ENCODE measurements at regions not wholly inside any gene's neighbourhood (a gene's known extent, or its start where the extent isn't known, plus 50 kb on each side); places are given as distances from the start of the nearest gene placed in this dataset.
A peak's percentile ranks its signal among the peaks of the same experiment; 100 is the strongest.

DNA sequence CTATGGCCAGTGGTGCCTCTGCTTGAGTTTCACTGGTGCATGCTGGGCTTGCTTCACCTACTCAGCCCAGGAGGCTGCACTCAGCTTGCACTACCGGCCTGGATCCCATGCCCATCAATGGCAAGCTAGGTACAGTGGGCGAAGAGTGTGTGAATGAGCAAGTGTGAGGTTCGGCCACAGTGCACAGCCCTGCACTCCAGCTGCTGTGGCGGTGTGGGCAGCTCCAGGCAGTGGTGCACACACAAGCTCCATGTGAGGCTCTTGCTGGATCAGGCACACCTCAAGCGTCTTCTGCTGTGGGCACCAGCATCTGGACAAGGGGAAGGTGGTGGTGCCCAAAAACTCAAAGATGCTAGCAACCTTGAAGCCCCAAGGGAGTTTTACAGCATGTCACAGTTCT, 820.9 kb upstream of the LCORL start:
- Histone ChIP-seq H3K27me3 (no peaks in the 10 kb centered on the region), H3K9me3 (peaks cover 0 to 12% (median 0%) of the 10 kb centered on the region in 4 donors), H3K27ac (no peak overlapping the region), H3K4me1 (no peaks in the 10 kb centered on the region), H3K4me3 (no peak overlapping the region), H3K36me3 (no peaks in the 10 kb centered on the region)
- ATAC-seq (ENCODE audit: low FRiP score in 2 of 2) (peak in 1 of 2 donors; percentile 37), DNase-seq (peak in 1 of 2 donors; percentile 22)
- TF ChIP-seq POLR2A (IDR thresholded peaks at IDR 0.05): no peak
- no peak for TF ChIP-seq EP300 (IDR thresholded peaks at IDR 0.05)
- TF ChIP-seq, protein P1, sequence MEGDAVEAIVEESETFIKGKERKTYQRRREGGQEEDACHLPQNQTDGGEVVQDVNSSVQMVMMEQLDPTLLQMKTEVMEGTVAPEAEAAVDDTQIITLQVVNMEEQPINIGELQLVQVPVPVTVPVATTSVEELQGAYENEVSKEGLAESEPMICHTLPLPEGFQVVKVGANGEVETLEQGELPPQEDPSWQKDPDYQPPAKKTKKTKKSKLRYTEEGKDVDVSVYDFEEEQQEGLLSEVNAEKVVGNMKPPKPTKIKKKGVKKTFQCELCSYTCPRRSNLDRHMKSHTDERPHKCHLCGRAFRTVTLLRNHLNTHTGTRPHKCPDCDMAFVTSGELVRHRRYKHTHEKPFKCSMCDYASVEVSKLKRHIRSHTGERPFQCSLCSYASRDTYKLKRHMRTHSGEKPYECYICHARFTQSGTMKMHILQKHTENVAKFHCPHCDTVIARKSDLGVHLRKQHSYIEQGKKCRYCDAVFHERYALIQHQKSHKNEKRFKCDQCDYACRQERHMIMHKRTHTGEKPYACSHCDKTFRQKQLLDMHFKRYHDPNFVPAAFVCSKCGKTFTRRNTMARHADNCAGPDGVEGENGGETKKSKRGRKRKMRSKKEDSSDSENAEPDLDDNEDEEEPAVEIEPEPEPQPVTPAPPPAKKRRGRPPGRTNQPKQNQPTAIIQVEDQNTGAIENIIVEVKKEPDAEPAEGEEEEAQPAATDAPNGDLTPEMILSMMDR (IDR thresholded peaks at IDR 0.05): no peak
- no peak for TF ChIP-seq POLR2AphosphoS5 (IDR thresholded peaks at IDR 0.05)
- 83 to 88% methylated on average over 4 to 5 of the region's 5 CpGs for WGBS, 2 donors

- Histone ChIP-seq H3K9me3 (peaks cover 0 to 12% (median 0%) of the 10 kb centered on the region in 4 donors), H3K36me3 (no peaks in the 10 kb centered on the region), H3K4me1 (no peaks in the 10 kb centered on the region), H3K4me3 (no peak overlapping the region), H3K27ac (no peak overlapping the region), H3K27me3 (no peaks in the 10 kb centered on the region)
- WGBS, 2 donors: 77 to 82% methylated on average over 3 of the region's 3 CpGs
- no peak for TF ChIP-seq EP300 (IDR thresholded peaks at IDR 0.05)
- TF ChIP-seq POLR2A (IDR thresholded peaks at IDR 0.05): no peak
- no peak for TF ChIP-seq POLR2AphosphoS5 (IDR thresholded peaks at IDR 0.05)
- TF ChIP-seq, protein P1 (IDR thresholded peaks at IDR 0.05): no peak
- ATAC-seq (ENCODE audit: low FRiP score in 2 of 2) (no peak), DNase-seq (no peak)
Measured at GRCh38 chr4:18840481-18840880, 818.9 kb upstream of the LCORL start.

GRCh38 chr4:18816228-18816895, 794.8 kb upstream of the LCORL start:
- Histone ChIP-seq H3K9me3 (no peaks in the 10 kb centered on the region), H3K36me3 (no peaks in the 10 kb centered on the region), H3K4me1 (no peaks in the 10 kb centered on the region), H3K27me3 (no peaks in the 10 kb centered on the region), H3K4me3 (no peak overlapping the region), H3K27ac (no peak overlapping the region)
- WGBS, 2 donors: 83 to 87% methylated on average over 4 of the region's 4 CpGs
- no peak for DNase-seq
- TF ChIP-seq, protein P1 (IDR thresholded peaks at IDR 0.05): no peak
- TF ChIP-seq EP300 (IDR thresholded peaks at IDR 0.05): no peak
- no peak for ATAC-seq (ENCODE audit: low FRiP score in 2 of 2)

DNA sequence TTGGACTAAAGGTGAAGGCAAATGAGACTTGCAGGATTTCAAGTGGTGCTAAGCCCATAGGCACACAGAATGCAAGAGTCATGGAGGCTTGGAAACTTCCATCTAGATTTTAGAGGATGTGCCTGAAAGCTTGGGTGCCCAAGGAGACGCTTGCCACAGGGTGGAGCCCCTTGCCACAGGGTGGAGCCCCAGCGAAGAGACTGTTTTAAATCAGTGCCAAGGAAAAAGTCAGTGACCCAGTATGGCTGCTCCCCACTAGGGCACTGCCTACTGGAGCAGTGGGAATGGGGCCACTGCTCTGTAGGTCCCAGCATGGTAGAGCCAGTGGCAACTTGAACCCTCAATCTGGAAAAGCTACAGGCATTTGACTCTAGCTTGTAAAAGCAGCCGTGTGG, 794.2 kb upstream of the LCORL start:
- no peak for DNase-seq
- Histone ChIP-seq H3K36me3 (no peaks in the 10 kb centered on the region), H3K27me3 (no peaks in the 10 kb centered on the region), H3K9me3 (no peaks in the 10 kb centered on the region), H3K27ac (no peak overlapping the region), H3K4me3 (no peak overlapping the region), H3K4me1 (no peaks in the 10 kb centered on the region)
- TF ChIP-seq EP300 (IDR thresholded peaks at IDR 0.05): no peak
- no peak for TF ChIP-seq POLR2AphosphoS5 (IDR thresholded peaks at IDR 0.05)
- TF ChIP-seq, protein P1 (IDR thresholded peaks at IDR 0.05): no peak
- TF ChIP-seq POLR2A (IDR thresholded peaks at IDR 0.05): no peak
- WGBS, 2 donors: 92 to 97% methylated on average over 3 of the region's 3 CpGs
- ATAC-seq (ENCODE audit: low FRiP score in 2 of 2): peak in 1 of 2 donors; percentile 23
